GM19238 (cell line): ENCODE measurements at regions not wholly inside any gene's neighbourhood (a gene's known extent, or its start where the extent isn't known, plus 50 kb on each side); places are given as distances from the start of the nearest gene placed in this dataset.

ENCODE experiments used
- DNase-seq: peaks from one replicate; pipeline ENCODE4 v3.0.0; 2011; ENCODE audit warnings: low spot score; ENCODE audit not compliant: insufficient read length

DNA sequence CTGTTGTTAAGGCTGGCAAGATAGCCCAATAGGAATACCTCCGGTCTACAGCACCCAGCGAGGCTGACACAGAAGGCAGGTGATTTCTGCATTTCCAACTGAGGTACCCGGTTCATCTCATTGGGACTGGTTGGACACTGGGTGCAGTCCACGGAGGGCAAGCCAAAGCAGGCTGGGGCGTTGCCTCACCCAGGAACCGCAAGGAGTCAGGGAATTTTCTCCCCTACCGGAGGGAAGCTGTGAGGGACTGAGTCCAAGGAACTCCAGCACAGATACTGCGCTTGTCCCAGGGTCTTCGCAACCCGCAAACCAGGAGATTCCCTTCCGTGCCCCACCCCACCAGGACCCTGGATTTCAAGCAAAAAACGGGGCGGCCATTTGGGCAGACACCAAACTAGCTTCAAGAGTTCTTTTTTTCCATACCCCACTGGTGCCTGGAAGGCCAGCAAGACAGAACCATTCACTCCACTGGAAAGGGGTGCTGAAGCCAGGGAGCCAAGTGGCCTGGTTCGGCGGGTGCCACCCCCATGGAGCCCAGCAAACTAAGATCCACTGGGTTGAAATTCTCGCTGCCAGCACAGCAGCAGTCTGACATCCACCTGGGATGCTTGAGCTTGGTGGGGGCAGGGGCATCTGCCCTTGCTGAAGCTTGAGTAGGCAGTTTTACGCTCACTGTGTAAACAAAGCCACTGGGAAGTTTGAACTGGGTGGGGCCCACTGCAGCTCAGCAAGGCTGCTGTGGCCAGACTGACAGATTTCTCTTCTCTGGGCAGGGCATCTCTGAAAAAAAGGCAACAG, 647.2 kb downstream of the BNC2 start:
- DNase-seq, result no peak

GRCh38 chr9:16230731-16231130, 639.7 kb downstream of the BNC2 start:
- DNase-seq, result no peak

DNA sequence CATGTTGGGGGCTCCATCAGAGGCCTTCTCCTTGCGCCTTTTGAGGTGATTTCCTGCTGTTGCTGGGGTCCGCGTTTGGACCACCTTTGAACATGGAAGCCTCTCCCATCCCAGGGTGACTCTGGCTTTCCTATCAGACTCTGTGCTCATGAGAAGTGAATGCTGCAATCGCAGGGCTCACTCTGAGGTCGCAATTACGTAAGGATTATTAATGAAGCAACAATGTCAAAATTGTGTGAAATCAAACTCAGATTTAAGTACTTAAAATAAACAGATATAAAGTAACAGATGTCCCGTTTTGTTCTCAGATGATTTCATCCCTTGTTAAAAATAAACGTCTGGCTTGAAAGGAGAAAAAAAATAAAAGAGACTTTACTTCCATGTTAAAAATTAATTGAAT, 634.2 kb downstream of the BNC2 start:
- DNase-seq, result no peak

- no peak for DNase-seq
Measured at GRCh38 chr9:16236882-16237281, 633.6 kb downstream of the BNC2 start.

- DNase-seq, result no peak
Measured at GRCh38 chr9:16238623-16239138, 631.8 kb downstream of the BNC2 start.

GRCh38 chr9:16241231-16241630, 629.2 kb downstream of the BNC2 start:
- no peak for DNase-seq

GRCh38 chr9:16243798-16244197, 626.7 kb downstream of the BNC2 start:
- no peak for DNase-seq

DNA sequence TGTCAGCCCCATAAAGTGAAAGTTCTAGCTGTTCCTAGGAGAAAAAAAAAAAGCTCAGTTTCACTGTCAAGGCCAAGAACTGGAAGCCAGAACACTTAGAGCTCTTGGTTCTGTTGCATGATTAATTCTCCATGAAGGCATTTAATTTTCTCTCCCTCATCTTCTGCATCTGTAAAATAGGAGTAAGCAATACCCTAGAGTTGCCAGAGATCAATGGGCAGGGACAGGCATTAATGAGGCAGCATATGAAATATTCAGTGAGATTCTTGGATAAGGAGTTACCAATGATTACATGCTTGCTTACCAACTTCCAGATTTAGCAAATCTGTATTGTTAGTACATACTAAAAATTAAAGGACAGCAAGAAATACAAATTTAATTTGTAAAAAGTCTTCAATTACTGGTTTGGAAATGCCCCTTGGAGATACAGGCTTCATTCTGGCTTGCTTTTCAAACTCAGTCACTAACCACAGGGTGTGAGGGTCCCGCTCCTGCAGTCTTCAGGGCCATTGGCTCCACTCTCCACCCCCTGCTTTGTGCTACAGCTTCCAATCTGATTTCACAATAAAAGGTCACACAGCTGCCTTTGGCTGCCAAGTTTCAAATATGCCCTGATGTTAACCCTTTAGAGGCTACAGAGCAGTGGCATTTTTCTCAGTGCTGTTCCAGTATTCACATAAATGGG, 624.6 kb downstream of the BNC2 start:
- no peak for DNase-seq

DNA sequence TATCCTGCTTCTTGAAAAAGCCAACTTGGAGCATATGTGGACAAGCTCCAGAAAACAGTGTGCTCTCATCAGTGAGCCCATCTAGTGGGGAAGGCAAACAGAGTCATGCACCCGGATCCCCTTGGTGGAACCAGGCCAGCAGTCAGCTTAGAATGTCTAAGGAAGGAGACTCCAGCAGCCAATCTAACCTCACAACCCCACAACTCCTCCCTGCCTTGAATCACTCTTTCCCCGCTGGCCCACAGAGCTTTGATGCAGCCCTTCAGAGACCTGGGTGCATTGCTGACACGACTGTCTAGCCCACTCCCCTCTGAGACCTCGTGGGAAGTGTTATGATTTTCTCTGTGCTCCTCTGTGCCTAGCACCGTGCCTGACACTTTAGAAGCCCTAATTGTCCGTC, 623.7 kb downstream of the BNC2 start:
- DNase-seq, result no peak

DNA sequence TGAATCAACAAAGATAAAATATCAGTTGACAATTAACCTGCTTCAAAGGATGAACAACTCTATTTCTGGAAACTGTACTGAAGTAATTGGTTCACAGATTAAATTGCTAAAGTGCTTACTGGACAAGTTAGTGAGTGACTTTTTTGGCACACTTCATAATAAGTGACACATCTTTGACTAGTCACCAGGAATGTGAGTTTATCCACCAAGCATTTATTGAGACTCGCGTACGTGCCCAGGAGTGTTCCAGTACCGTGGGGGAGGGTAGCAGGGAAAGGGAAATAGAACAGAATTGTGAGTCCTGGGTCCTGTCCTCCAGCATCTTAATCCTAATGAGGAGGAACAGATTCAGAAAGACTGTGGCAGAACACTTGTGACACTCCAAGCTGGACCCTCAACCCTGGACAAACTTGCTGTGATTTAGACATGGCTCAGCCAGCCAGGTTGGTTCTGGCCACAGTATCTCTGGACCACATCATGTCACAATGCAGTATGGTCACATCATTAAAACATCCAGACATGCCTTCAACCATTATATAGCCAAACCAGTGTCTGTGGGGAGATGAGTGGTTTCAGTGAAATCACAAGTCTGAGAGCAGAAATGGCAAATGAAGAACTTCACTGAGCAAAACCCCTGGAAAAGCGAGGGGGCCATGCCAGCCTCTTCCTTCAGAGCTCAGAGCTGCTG, 623.1 kb downstream of the BNC2 start:
- DNase-seq, result no peak

- DNase-seq, result no peak
Measured at GRCh38 chr9:16248822-16249221, 621.6 kb downstream of the BNC2 start.

DNA sequence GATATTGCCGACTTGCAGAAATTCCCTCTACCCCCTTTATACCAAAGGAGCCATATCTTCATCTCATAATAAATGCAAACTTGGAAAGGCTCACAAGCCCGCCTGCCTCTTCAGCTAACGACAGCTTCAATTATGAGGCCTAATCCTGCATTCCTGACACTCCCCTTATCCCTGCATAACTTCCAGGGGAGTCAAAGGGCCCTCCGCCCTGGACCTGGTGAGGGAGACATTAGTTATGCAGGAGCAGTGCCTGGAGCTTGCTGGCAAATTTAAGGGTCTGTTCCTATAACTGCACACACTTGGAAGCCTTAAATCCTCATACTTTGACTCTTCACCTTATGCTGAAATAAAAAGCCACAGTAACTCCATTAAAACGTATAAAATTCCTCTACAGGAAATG, 617.9 kb downstream of the BNC2 start:
- DNase-seq, result no peak

DNA sequence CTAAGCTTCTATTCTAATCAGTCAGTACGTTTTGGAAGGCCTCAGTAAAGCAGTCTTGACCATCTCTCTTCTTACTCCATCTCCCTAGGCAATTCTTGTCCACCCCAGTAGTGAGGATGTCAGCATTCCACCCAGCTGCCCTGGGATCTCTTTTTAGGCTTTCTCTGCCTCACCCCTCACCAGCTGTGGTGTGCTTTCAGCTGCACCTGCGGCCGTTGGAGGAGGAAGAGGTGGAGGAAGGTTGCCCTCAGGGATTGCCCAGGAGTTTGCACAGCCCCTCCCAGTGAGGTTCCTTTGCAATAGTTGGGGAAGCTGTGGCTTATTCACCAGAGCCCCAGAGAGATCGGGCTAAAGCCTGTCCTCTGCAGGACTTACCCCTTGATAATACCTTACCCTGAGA, 615.8 kb downstream of the BNC2 start:
- DNase-seq, result no peak

- DNase-seq, result no peak
Measured at GRCh38 chr9:16255217-16255616, 615.3 kb downstream of the BNC2 start.

GRCh38 chr9:16257604-16258003, 612.9 kb downstream of the BNC2 start:
- DNase-seq, result no peak

DNA sequence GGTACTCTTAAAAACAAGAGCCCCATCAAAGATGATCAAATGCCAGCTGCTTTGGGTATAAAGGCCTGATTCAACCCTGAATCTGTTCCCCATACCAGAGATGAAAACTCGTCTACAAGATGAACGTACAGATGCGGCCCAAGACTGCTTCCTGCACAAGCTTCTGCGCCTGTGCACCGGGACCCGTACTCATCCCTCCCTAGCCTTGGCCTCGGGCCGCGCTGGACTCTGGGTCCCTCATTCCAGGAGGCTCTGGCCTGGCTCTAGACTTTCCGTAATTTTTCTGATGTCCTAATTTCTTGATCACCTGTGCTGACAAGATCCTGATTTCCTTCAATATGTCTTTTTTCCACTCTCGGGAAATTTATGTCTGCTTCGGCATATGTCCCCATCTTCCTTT, 612.3 kb downstream of the BNC2 start:
- no peak for DNase-seq

GRCh38 chr9:16258708-16259107, 611.8 kb downstream of the BNC2 start:
- DNase-seq, result no peak

GRCh38 chr9:16262477-16263261, 607.8 kb downstream of the BNC2 start:
- DNase-seq, result no peak

- DNase-seq, result no peak
Measured at GRCh38 chr9:16265688-16266087, 604.8 kb downstream of the BNC2 start.

- no peak for DNase-seq
Measured at GRCh38 chr9:16266648-16267276, 603.7 kb downstream of the BNC2 start.
